Karpas-422 (cell line): ENCODE measurements at regions not wholly inside any gene's neighbourhood (a gene's known extent, or its start where the extent isn't known, plus 50 kb on each side); places are given as distances from the start of the nearest gene placed in this dataset.

Source experiments
- DNase-seq: peaks from one replicate; pipeline ENCODE4 v3.0.0-alpha.2; 2015
- H2AFZ ChIP-seq: fragments of 200-600 bp; sonication (generic); 2 replicates; pipeline ENCODE4 v1.6.1; 2014; ENCODE audit warnings: antibody characterized with exemption, low read length, mixed read lengths
- H3K27ac ChIP-seq: fragments of 200-600 bp; sonication (generic); 2 replicates; pipeline ENCODE4 v1.5.1; 2014; ENCODE audit warnings: mild to moderate bottlenecking, low read length, moderate library complexity
- H3K27me3 ChIP-seq: fragments of 200-600 bp; sonication (generic); 2 replicates; pipeline ENCODE4 v1.6.1; 2014; ENCODE audit warnings: low read length, mixed read lengths
- H3K36me3 ChIP-seq: fragments of 200-600 bp; sonication (generic); 2 replicates; pipeline ENCODE4 v1.6.1; 2014; ENCODE audit warnings: low read length, mixed read lengths; ENCODE audit not compliant: insufficient read depth
- H3K4me1 ChIP-seq: fragments of 200-600 bp; sonication (generic); 2 replicates; pipeline ENCODE4 v1.6.1; 2014; ENCODE audit warnings: mild to moderate bottlenecking, low read length, mixed read lengths
- H3K4me2 ChIP-seq: fragments of 200-600 bp; sonication (generic); 2 replicates; pipeline ENCODE4 v1.6.1; 2014; ENCODE audit warnings: low read length, low read depth, mild to moderate bottlenecking; ENCODE audit not compliant: poor library complexity, severe bottlenecking
- H3K4me3 ChIP-seq: fragments of 200-600 bp; sonication (generic); 2 replicates; pipeline ENCODE4 v1.5.1; 2014; ENCODE audit warnings: mild to moderate bottlenecking, antibody characterized with exemption, low read length, mixed read lengths
- H3K79me2 ChIP-seq: fragments of 200-600 bp; sonication (generic); 2 replicates; pipeline ENCODE4 v1.6.1; 2014; ENCODE audit warnings: mild to moderate bottlenecking, low read length, mixed read lengths
- H3K9ac ChIP-seq: fragments of 200-600 bp; sonication (generic); 2 replicates; pipeline ENCODE4 v1.6.0; 2014; ENCODE audit warnings: low read length
- H3K9me2 ChIP-seq: fragments of 200-600 bp; sonication (generic), shearing (Covaris generic); replicated peaks from 2 replicates; pipeline ENCODE4 v1.6.0; 2014; ENCODE audit warnings: mild to moderate bottlenecking, low read length, moderate library complexity; ENCODE audit not compliant: insufficient read depth
- H3K9me3 ChIP-seq: fragments of 300-700, 200-600 bp; sonication (generic); 2 replicates; pipeline ENCODE4 v1.6.1; 2014; ENCODE audit warnings: low read length, mixed read lengths
- H4K20me1 ChIP-seq: fragments of 200-600 bp; sonication (generic); 2 replicates; pipeline ENCODE4 v1.6.1; 2014; ENCODE audit warnings: mild to moderate bottlenecking, antibody characterized with exemption, low read length, low read depth; ENCODE audit not compliant: insufficient read depth

- no peak for DNase-seq
- H2AFZ ChIP-seq, result no peak overlapping the region
- no peaks in the 10 kb centered on the region for H3K36me3 ChIP-seq
- no peaks in the 10 kb centered on the region for H3K27me3 ChIP-seq
- H3K79me2 ChIP-seq, result no peaks in the 10 kb centered on the region
- no peaks in the 10 kb centered on the region for H3K4me1 ChIP-seq
- H3K9me2 ChIP-seq, result no peaks in the 10 kb centered on the region
- no peak overlapping the region for H3K27ac ChIP-seq
- H4K20me1 ChIP-seq, result no peaks in the 10 kb centered on the region
- no peak overlapping the region for H3K4me3 ChIP-seq
- H3K4me2 ChIP-seq, result no peak overlapping the region
- no peak overlapping the region for H3K9ac ChIP-seq
- H3K9me3 ChIP-seq, result peaks cover 20% of the 10 kb centered on the region
Measured at GRCh38 chr21:19908390-19908789, 1089.8 kb upstream of the NCAM2 start.

DNA sequence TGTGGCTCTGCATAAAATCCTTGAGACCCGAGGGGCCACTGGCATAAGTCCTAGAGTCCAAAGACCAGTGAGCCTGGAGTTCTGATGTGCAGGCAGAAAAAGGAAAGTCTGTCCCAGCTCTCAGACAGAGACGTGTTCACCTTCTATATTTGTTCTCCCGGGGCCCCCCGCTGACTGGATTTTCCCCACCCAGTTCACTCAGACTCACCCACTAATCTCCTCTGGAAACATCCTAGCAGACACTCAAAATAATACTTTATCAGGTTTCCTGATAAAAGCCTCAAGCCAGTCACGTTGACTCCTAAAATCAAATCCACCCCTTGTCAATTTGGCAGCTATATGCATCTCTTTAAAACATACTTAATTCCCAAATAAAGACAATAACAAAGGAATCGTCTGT, 1084.2 kb upstream of the NCAM2 start:
- H3K79me2 ChIP-seq, result no peaks in the 10 kb centered on the region
- H3K9me2 ChIP-seq, result no peaks in the 10 kb centered on the region
- no peaks in the 10 kb centered on the region for H4K20me1 ChIP-seq
- no peak overlapping the region for H3K4me3 ChIP-seq
- H3K27me3 ChIP-seq, result no peaks in the 10 kb centered on the region
- no peak for DNase-seq
- H3K4me1 ChIP-seq, result no peaks in the 10 kb centered on the region
- H3K9me3 ChIP-seq, result peaks cover 31% of the 10 kb centered on the region
- no peak overlapping the region for H2AFZ ChIP-seq
- H3K9ac ChIP-seq, result no peak overlapping the region
- H3K4me2 ChIP-seq, result no peak overlapping the region
- H3K27ac ChIP-seq, result no peak overlapping the region
- no peaks in the 10 kb centered on the region for H3K36me3 ChIP-seq

GRCh38 chr21:19921211-19921610, 1077.0 kb upstream of the NCAM2 start:
- Histone ChIP-seq H3K4me2 (no peak overlapping the region), H4K20me1 (no peaks in the 10 kb centered on the region), H2AFZ (no peak overlapping the region), H3K4me3 (no peak overlapping the region), H3K9me3 (peaks cover 31% of the 10 kb centered on the region), H3K79me2 (no peaks in the 10 kb centered on the region), H3K27me3 (no peaks in the 10 kb centered on the region), H3K9ac (no peak overlapping the region), H3K9me2 (no peaks in the 10 kb centered on the region), H3K36me3 (no peaks in the 10 kb centered on the region), H3K27ac (no peak overlapping the region), H3K4me1 (no peaks in the 10 kb centered on the region)
- no peak for DNase-seq

DNA sequence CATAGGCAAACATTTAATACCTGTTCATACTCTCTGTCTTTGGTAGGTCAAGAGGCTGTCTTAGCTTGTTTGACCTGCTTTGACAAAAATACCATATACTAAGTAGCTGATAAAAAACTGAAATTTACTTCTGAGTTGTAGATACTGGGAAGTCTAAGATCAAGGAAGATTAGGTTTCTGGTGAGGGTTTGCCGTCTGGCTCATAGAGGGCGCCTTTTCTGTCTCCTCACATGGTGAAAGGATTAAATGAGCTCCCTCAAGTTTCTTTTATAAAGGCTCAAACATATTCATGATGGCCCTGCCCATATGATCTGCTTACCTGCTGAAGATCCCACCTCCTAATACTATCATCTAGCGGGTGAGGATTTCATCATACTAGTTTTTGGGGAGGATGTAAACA, 1076.1 kb upstream of the NCAM2 start:
- Histone ChIP-seq H3K79me2 (no peaks in the 10 kb centered on the region), H3K4me1 (no peaks in the 10 kb centered on the region), H3K9ac (no peak overlapping the region), H2AFZ (no peak overlapping the region), H4K20me1 (no peaks in the 10 kb centered on the region), H3K9me2 (no peaks in the 10 kb centered on the region), H3K36me3 (no peaks in the 10 kb centered on the region), H3K4me2 (no peak overlapping the region), H3K27ac (no peak overlapping the region), H3K9me3 (peaks cover 40% of the 10 kb centered on the region), H3K27me3 (no peaks in the 10 kb centered on the region), H3K4me3 (no peak overlapping the region)
- no peak for DNase-seq

GRCh38 chr21:19935467-19935866, 1062.7 kb upstream of the NCAM2 start:
- no peaks in the 10 kb centered on the region for H3K79me2 ChIP-seq
- no peak overlapping the region for H2AFZ ChIP-seq
- no peaks in the 10 kb centered on the region for H3K4me1 ChIP-seq
- H3K27me3 ChIP-seq, result no peaks in the 10 kb centered on the region
- H3K4me3 ChIP-seq, result no peak overlapping the region
- H4K20me1 ChIP-seq, result no peaks in the 10 kb centered on the region
- H3K36me3 ChIP-seq, result no peaks in the 10 kb centered on the region
- H3K9ac ChIP-seq, result no peak overlapping the region
- no peak overlapping the region for H3K27ac ChIP-seq
- DNase-seq, result no peak
- no peak overlapping the region for H3K4me2 ChIP-seq
- H3K9me3 ChIP-seq, result peaks cover 43% of the 10 kb centered on the region
- no peaks in the 10 kb centered on the region for H3K9me2 ChIP-seq

GRCh38 chr21:19937619-19938018, 1060.6 kb upstream of the NCAM2 start:
- no peak overlapping the region for H3K9ac ChIP-seq
- no peak overlapping the region for H3K27ac ChIP-seq
- peaks cover 43% of the 10 kb centered on the region for H3K9me3 ChIP-seq
- no peaks in the 10 kb centered on the region for H3K9me2 ChIP-seq
- no peaks in the 10 kb centered on the region for H3K79me2 ChIP-seq
- no peak for DNase-seq
- no peaks in the 10 kb centered on the region for H3K27me3 ChIP-seq
- no peaks in the 10 kb centered on the region for H4K20me1 ChIP-seq
- no peaks in the 10 kb centered on the region for H3K4me1 ChIP-seq
- H3K36me3 ChIP-seq, result no peaks in the 10 kb centered on the region
- no peak overlapping the region for H3K4me2 ChIP-seq
- no peak overlapping the region for H2AFZ ChIP-seq
- H3K4me3 ChIP-seq, result no peak overlapping the region

DNA sequence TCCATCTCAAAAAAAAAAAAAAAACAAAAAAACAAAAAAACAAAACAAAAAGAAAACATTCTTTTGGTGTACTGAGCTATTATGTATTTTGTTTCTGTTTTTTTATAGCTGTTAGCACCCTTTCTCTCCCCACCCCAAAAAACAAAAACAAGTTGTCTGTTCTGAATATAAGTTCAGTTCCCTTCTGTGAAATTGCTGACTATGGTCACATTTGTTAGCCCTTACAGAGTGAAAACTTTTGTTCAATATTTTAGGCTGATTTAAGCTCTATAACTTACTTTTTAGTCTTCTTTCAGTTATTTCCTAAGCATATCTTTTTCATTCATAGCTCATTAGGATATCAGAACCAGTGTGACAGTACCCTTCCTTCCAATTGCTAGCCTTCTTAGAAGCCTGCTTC, 1056.6 kb upstream of the NCAM2 start:
- H4K20me1 ChIP-seq, result no peaks in the 10 kb centered on the region
- no peaks in the 10 kb centered on the region for H3K9me2 ChIP-seq
- H3K27me3 ChIP-seq, result no peaks in the 10 kb centered on the region
- H3K36me3 ChIP-seq, result no peaks in the 10 kb centered on the region
- H3K79me2 ChIP-seq, result no peaks in the 10 kb centered on the region
- no peak overlapping the region for H3K9ac ChIP-seq
- no peak for DNase-seq
- H3K9me3 ChIP-seq, result peaks cover 36% of the 10 kb centered on the region
- no peak overlapping the region for H3K4me3 ChIP-seq
- H3K27ac ChIP-seq, result no peak overlapping the region
- H3K4me1 ChIP-seq, result no peaks in the 10 kb centered on the region
- H3K4me2 ChIP-seq, result no peak overlapping the region
- H2AFZ ChIP-seq, result no peak overlapping the region

DNA sequence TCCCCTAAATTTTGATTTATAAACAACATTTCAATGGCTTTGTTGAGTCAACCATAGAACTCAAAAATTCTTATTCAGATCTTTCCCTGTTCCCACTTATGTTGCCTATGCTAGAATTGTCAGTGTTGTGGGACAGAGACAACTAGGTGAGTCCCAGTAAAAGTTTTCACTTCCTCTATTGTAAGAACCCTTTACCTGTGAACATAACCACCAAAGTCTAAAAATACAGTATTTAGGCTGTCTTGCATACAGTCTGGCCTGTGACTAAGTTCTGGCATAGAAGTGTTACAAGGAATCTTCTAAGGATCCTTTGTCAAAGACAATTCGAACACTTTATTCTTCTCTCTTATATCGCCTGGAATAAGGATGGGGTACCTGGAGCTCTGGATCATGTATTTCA, 1047.9 kb upstream of the NCAM2 start:
- no peaks in the 10 kb centered on the region for H3K79me2 ChIP-seq
- no peak for DNase-seq
- no peak overlapping the region for H3K9ac ChIP-seq
- H3K4me3 ChIP-seq, result no peak overlapping the region
- no peaks in the 10 kb centered on the region for H3K27me3 ChIP-seq
- H3K9me2 ChIP-seq, result no peaks in the 10 kb centered on the region
- no peaks in the 10 kb centered on the region for H4K20me1 ChIP-seq
- H3K4me1 ChIP-seq, result no peaks in the 10 kb centered on the region
- no peak overlapping the region for H2AFZ ChIP-seq
- peaks cover 33% of the 10 kb centered on the region for H3K9me3 ChIP-seq
- H3K27ac ChIP-seq, result no peak overlapping the region
- no peak overlapping the region for H3K4me2 ChIP-seq
- no peaks in the 10 kb centered on the region for H3K36me3 ChIP-seq

DNA sequence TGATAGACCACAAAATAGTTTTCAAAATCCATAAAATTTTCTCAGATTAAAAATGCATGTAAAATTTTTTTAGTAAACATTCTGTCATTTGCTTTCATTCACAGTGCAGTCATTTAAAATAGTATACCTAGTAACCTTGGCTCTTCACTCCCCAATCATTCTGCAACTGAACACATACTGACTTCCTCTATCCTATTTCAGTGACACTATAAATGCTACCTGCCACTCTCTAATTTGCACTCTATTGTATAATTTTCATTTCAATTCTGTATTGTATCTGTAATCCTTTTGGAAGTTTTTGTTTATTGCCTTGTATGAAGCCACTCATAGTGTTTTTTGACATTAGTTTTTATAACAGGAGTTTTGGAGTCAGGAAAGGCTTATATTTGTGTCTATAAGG, 1029.1 kb upstream of the NCAM2 start:
- no peak overlapping the region for H2AFZ ChIP-seq
- H4K20me1 ChIP-seq, result no peaks in the 10 kb centered on the region
- peaks cover 26% of the 10 kb centered on the region for H3K9me3 ChIP-seq
- no peak overlapping the region for H3K27ac ChIP-seq
- H3K4me3 ChIP-seq, result no peak overlapping the region
- no peak overlapping the region for H3K9ac ChIP-seq
- no peaks in the 10 kb centered on the region for H3K36me3 ChIP-seq
- no peaks in the 10 kb centered on the region for H3K27me3 ChIP-seq
- H3K4me1 ChIP-seq, result no peaks in the 10 kb centered on the region
- H3K9me2 ChIP-seq, result no peaks in the 10 kb centered on the region
- no peak overlapping the region for H3K4me2 ChIP-seq
- no peak for DNase-seq
- no peaks in the 10 kb centered on the region for H3K79me2 ChIP-seq
